A673 (cell line): ENCODE measurements at regions not wholly inside any gene's neighbourhood (a gene's known extent, or its start where the extent isn't known, plus 50 kb on each side); places are given as distances from the start of the nearest gene placed in this dataset.

Source experiments
- BruUV-seq: library from RNA; stranded (reverse); fragments of 400-500 nt; replicated peaks from 2 replicates; lab custom pipeline; 2021; lab: Mats Ljungman, UMichigan
- CTCF ChIA-PET: fragments of 300-600 bp; sonication (Branson Sonifier 250); formaldehyde crosslinking; loops from one replicate; lab custom pipeline; 2022; ENCODE audit warnings: antibody characterized with exemption; lab: Charles Lee
- POLR2A ChIA-PET: fragments of 300-600 bp; sonication (Branson Sonifier 250); formaldehyde crosslinking; loops from one replicate; lab custom pipeline; 2022; ENCODE audit warnings: antibody characterized with exemption; ENCODE audit not compliant: low non-redundant PET; lab: Charles Lee
- DNase-seq: peaks from one replicate; pipeline ENCODE4 v3.0.0-alpha.2; 2015; ENCODE audit warnings: low spot score
- H3K27ac ChIP-seq: fragments of 200-600 bp; sonication (generic); 2 replicates; pipeline ENCODE4 v1.5.1; 2016; ENCODE audit warnings: mixed run types, low read depth, mild to moderate bottlenecking, mixed read lengths, antibody characterized with exemption, low read length; ENCODE audit not compliant: poor library complexity, severe bottlenecking
- H3K27me3 ChIP-seq: fragments of 200-600 bp; sonication (generic); replicated peaks from 2 replicates; pipeline ENCODE4 v1.6.1; 2017; ENCODE audit warnings: mixed run types, low read depth, mild to moderate bottlenecking, mixed read lengths, antibody characterized with exemption, low read length; ENCODE audit not compliant: insufficient read depth, poor library complexity
- H3K36me3 ChIP-seq: fragments of 200-600 bp; sonication (generic); 2 replicates; pipeline ENCODE4 v1.6.1; 2016; ENCODE audit warnings: mixed run types, mild to moderate bottlenecking, mixed read lengths, antibody characterized with exemption, low read length; ENCODE audit not compliant: insufficient read depth, poor library complexity, severe bottlenecking
- H3K4me1 ChIP-seq: fragments of 200-600 bp; sonication (generic); 2 replicates; pipeline ENCODE4 v1.6.1; 2017; ENCODE audit warnings: mixed run types, mild to moderate bottlenecking, mixed read lengths, antibody characterized with exemption, low read length; ENCODE audit not compliant: insufficient read depth, poor library complexity, severe bottlenecking
- H3K4me3 ChIP-seq: fragments of 200-600 bp; sonication (generic); 2 replicates; pipeline ENCODE4 v1.5.1; 2016; ENCODE audit warnings: low read depth, mixed run types, mild to moderate bottlenecking, mixed read lengths, low read length; ENCODE audit not compliant: poor library complexity, severe bottlenecking
- H3K9me3 ChIP-seq: fragments of 200-600 bp; sonication (generic); 2 replicates; pipeline ENCODE4 v1.6.1; 2016; ENCODE audit warnings: mixed run types, low read depth, mild to moderate bottlenecking, mixed read lengths, antibody characterized with exemption, low read length; ENCODE audit not compliant: poor library complexity, severe bottlenecking
- EZH2 ChIP-seq: fragments of 200-600 bp; sonication (generic); IDR thresholded peaks from 2 replicates; pipeline ENCODE4 v1.6.1; 2017; ENCODE audit warnings: borderline replicate concordance, low read depth, mild to moderate bottlenecking, mixed read lengths, antibody characterized with exemption, low read length; ENCODE audit not compliant: poor library complexity, severe bottlenecking
- intact Hi-C: fragments of 100-400 bp; cut with micrococcal nuclease; formaldehyde crosslinking; loops from one replicate; pipeline ENCODE4 v1.10.0; 2022; ENCODE audit not compliant: unreplicated experiment
- TF ChIP-seq, protein P1 (sequence below): fragments of 300-800, 200-600 bp; sonication (generic); conservative IDR thresholded peaks from 2 replicates; pipeline ENCODE4 v1.5.1; 2017; ENCODE audit warnings: low read depth, mild to moderate bottlenecking, antibody characterized with exemption, low read length, moderate library complexity, mixed read lengths

GRCh38 chr3:43783987-43784639 is 93.4 kb downstream of the ABHD5 start:
- intact Hi-C loops = no loop called here
- Histone ChIP-seq H3K4me3 (no peak overlapping the region), H3K9me3 (no peaks in the 10 kb centered on the region), H3K4me1 (no peaks in the 10 kb centered on the region), H3K27me3 (no peaks in the 10 kb centered on the region), H3K36me3 (no peaks in the 10 kb centered on the region), H3K27ac (no peak overlapping the region)
- DNase-seq = no peak
- BruUV-seq = no TSS peak
- TF ChIP-seq, protein P1, sequence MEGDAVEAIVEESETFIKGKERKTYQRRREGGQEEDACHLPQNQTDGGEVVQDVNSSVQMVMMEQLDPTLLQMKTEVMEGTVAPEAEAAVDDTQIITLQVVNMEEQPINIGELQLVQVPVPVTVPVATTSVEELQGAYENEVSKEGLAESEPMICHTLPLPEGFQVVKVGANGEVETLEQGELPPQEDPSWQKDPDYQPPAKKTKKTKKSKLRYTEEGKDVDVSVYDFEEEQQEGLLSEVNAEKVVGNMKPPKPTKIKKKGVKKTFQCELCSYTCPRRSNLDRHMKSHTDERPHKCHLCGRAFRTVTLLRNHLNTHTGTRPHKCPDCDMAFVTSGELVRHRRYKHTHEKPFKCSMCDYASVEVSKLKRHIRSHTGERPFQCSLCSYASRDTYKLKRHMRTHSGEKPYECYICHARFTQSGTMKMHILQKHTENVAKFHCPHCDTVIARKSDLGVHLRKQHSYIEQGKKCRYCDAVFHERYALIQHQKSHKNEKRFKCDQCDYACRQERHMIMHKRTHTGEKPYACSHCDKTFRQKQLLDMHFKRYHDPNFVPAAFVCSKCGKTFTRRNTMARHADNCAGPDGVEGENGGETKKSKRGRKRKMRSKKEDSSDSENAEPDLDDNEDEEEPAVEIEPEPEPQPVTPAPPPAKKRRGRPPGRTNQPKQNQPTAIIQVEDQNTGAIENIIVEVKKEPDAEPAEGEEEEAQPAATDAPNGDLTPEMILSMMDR = no peak
- TF ChIP-seq EZH2 = no peak
- POLR2A ChIA-PET = no interaction called here
- CTCF ChIA-PET = no interaction called here

- Histone ChIP-seq H3K27ac (no peak overlapping the region), H3K9me3 (no peaks in the 10 kb centered on the region), H3K4me3 (no peak overlapping the region), H3K4me1 (no peaks in the 10 kb centered on the region), H3K27me3 (no peaks in the 10 kb centered on the region), H3K36me3 (no peaks in the 10 kb centered on the region)
- intact Hi-C loops = no loop called here
- TF ChIP-seq, protein P1 = no peak
- no peak for TF ChIP-seq EZH2
- CTCF ChIA-PET = no interaction called here
- BruUV-seq = no TSS peak
- DNase-seq = no peak
- POLR2A ChIA-PET = no interaction called here
These were observed 93.9 kb downstream of the ABHD5 start for GRCh38 chr3:43784640-43785011.

- intact Hi-C loops = no loop called here
- Histone ChIP-seq H3K4me3 (no peak overlapping the region), H3K36me3 (no peaks in the 10 kb centered on the region), H3K27me3 (no peaks in the 10 kb centered on the region), H3K4me1 (no peaks in the 10 kb centered on the region), H3K27ac (no peak overlapping the region), H3K9me3 (no peaks in the 10 kb centered on the region)
- CTCF ChIA-PET = no interaction called here
- POLR2A ChIA-PET = no interaction called here
- no TSS peak for BruUV-seq
- no peak for TF ChIP-seq EZH2
- TF ChIP-seq, protein P1 = no peak
- no peak for DNase-seq
These were observed 94.8 kb downstream of the ABHD5 start for GRCh38 chr3:43785551-43785950.
